Activated CD4-positive, alpha-beta T cell treated with anti-CD3 and anti-CD28 coated beads for 48 hours (primary cell): ENCODE measurements at regions not wholly inside any gene's neighbourhood (a gene's known extent, or its start where the extent isn't known, plus 50 kb on each side); places are given as distances from the start of the nearest gene placed in this dataset.

Experiments
- DNase-seq: peaks from one replicate; pipeline ENCODE4 v3.0.0-alpha.2; 2020

DNA sequence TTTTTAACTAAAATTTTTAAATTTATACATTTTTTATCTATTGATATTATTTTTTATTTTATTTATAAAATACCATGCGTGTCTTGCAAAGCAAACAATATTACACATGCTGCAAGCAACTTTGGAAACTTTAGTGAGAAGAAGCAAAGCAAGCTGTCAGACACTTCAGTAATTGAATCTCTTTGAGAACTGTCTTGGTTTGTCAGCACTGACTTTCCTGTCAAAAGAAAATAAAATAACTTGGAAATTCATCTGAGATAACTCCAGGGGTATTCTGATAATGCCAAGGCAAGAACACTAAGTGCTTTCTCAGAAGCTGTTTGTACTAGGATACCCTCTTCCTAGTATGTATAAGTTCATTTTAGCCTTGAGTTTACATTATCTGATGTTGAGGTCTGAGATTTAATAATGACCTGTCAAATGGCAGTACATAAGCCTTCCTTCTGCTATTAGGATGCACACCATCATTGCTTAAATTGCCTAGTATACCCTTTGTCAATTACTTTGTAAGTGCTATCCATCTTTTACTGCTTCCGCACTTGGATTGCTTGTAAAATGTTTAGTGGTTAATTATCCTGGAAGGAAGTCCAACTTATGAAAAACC lies 624.2 kb upstream of the AGA start:
- no peak for DNase-seq

DNA sequence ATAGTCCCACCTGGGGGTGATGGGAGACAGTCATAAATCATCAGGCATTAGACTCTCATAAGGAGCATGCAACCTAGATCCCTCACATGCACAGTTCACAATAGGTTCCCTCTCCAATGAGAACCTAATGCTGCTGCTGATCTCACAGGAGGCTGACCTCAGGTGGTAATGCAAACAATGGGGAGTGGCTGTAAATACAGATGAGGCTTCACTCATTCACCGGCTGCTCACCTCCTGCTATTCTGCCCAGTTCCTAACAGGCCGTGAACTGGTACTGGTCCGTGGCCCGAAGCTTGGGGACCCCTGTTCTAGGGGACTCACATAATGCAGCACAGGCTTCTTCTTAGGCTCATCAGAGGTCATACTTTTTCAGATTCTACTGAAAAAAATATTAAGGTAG lies 625.9 kb upstream of the AGA start:
- no peak for DNase-seq

DNA sequence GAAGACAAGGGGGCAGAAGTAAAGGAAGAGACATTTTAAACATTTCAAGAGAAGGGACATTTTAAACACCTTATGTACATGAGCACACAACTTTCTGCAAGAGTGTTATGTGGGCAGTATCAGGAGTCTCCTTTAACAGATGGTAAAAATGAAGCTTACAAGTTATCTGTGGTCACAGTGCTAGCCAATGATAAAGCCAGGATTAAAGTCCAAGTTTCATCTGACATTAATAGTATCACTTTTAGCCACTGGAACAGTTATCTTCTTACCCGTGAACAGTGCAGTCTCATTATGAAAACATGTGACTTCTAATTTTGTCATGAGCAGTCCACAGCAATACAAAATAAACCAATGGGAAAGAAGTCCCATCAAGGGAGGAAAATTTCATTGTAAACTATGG lies 627.9 kb upstream of the AGA start:
- DNase-seq, result no peak

DNA sequence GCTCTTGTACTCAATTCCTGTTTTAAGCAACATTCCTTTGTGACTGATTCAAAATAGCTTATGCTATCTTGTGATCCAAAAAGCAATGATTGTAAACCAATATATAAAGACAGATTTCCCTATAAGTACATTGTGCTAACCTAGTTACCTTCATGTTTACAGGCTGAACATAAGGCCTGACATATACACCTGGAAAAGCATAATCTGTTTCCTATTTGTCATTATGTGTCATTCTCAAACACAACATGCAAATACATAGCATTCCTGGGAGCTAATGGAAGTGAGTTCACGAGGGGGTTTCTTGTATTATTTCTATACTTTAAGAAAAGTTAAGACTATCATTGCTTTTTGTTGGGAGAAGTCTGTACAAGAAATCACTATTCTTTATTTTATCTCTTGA lies 638.1 kb upstream of the AGA start:
- no peak for DNase-seq

DNA sequence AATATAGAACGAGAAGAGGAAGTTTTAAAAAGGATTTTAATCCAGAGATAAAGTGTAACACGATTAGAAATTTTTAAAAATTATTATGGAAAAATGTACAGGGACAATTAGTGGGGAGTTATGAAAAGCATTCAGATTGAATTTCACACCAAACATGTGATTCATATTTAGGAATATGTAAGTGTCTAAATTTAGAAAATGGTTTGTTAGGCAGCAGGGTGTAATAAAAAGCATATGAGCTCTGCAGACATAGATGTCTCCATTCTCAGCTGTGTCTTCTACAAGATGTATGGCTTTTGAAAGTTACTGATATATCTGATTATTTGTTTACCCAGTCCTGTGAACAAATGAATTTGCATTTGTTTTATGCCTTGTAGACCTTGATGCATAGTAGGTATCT lies 638.9 kb upstream of the AGA start:
- no peak for DNase-seq

DNA sequence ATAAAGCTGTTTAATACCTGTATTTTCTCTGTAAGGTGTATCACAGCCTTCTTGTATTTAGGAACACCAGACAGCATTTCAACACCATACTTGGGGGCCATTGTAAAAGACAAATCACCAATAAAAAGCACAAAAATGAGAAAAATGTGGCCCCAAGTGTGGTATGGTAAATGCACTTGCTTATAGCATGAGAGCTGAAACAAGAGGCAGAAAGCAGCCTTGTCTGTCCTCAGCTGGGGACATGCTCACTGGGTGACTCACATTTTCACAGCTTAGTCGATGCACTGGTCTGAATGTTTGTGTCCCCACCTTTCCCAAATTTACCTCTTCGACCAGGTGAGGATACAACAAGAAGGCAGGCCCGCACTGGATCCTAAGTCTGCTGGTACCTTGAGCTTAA lies 639.7 kb upstream of the AGA start:
- no peak for DNase-seq

DNA sequence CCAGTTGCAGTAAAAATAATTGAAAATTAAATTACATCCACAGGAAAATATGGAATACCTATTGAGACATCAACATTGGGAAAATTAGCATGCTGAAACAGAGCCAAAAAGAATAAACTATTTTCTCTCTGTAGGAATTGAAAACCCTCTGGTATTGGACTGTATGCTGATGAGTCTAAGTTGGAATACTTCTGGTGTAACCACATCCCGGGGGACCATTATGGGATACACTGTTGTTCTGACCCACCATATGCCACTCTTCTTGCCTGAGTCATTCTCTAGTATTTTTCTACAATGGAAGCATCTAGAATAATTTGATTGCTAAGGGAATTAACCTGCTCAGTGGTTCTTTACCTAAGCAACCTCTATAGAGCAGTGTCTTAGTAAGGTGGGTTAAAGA lies 640.7 kb upstream of the AGA start:
- no peak for DNase-seq

DNA sequence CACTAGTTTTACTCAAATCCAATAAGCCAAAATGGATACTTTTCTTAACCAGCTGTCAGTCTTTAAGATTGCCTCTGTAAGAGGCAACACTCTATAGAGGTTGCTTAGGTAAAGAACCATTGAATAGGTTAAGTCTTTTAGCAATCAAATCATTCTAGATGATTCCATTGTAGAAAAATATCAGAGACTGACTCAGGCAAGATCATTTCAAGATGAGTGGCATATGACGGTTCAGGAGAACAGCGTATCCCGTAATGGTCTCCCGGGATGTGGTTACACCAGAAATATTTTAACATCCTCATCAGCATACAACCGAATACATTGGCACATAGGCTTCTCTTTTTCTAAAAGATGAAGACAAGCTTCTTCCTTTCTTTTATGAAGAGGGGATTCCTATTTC lies 641.7 kb upstream of the AGA start:
- no peak for DNase-seq

DNA sequence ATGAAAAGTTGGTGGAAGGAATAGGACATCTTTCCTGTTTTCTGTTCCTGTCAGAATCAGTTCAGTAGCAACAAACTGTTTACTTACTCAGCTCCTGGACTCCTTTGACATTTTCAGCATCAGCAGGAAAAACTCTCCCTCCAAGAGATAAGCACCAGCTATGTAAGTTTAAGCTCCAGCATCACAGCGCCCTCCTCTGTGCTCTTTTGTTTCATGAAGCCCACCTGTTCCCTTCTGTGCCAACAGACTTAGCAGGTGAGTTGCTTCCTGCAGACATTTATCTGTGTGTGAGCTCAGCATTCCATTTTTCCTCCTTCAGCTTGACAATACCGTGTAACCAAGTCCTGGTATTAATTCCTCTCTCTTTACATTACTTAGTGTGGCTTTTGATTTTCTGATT lies 644.1 kb upstream of the AGA start:
- no peak for DNase-seq

DNA sequence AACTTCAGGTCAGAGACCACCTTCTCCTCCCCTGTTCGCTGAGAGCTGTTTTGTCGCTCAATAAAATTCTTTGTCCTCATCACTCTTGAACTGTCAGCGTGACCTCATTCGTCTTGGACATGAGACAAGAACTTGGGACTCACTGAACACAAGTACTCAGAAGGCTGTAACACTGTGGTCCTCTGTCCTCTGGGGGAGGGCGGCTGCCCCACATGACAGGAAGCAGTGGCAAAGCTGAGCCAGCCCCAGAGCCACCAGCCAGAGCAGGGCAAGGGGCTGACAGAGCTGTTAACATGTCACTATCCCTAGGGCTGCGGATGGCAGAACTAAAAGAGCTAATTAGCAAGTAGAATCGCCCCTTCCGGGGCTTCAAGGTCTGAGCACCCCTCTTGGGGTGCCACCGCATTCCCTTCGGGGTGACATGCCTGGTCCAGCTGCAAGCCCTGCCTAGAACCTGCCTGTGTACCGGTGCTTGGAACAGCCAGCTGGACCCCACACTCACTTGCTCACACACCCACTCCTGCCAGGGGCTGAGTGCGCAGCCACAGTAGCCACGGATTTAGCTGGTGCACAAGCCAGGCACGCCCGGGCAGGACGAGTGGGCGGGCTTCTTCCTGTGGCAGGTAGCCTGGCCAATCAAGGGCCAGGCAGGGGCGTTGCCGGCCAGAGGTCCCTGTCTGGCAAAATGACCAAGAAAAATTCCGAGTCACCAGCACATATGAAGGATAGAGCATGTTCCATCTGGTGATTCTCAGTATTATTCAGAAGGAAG lies 648.6 kb upstream of the AGA start:
- DNase-seq, result no peak

DNA sequence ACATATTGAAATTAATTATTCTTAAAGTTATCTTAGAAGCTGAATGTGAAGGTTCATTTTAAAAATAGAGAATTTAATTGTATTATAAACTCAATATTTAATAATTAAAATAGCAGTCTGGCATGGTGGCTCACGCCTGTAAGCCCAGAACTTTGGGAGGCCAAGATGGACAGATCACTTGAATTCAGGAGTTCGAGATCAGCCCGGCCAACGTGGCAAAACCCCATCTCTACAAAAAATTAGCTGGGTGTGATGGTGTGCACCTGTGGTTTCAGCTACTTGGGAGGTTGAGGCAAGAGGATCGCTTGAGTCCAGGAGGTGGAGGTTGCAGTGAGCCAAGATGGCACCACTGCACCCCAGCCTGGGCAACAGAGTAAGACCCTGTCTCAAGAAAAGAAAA lies 659.9 kb upstream of the AGA start:
- DNase-seq, result no peak

DNA sequence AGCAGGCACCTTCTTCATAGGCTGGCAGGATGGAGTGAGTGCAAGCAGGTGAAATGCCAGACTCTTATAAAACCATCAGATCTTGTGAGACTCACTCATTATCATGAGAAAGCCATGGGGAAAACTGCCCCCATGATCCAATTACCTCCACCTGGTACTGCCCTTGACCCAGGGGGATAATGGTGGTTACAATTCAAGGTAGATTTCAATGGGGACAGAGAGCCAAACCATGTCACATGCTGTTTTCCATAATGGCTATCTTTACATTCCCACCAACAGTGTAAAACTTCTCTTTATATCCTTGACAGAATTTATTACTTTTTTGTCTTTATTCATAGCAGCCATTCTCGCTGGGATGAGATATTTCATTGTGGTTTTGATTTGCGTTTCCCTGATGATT lies 663.0 kb upstream of the AGA start:
- no peak for DNase-seq

DNA sequence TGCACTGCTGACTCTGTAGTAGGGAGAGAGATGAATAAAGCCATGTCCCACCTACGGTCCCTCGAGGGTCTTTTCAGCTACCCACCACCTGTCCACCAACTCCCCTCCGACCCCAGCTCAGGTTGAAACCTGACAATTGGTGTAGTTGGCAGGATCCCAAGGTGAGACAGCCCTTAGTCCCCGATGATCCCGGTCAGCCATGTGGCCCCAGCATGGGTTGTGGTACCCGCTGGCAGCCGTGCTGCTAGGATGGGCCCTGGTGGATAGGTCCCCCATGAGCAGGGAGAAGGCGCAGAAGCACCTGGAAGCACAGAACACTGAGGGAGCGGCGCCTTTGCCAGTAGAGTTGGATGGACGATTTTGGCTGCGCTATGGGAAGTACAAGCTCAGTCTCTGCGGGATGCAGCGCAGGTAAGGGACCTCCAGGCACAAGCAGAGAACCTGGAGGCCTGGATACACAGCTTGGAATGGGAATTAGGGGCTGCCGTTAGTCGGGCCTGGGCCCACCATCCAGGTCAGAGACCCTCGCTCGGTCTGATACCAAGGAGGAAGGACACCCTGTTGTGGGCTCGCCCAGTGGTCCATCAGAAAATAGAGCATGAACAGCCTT lies 694.6 kb upstream of the AGA start:
- no peak for DNase-seq

DNA sequence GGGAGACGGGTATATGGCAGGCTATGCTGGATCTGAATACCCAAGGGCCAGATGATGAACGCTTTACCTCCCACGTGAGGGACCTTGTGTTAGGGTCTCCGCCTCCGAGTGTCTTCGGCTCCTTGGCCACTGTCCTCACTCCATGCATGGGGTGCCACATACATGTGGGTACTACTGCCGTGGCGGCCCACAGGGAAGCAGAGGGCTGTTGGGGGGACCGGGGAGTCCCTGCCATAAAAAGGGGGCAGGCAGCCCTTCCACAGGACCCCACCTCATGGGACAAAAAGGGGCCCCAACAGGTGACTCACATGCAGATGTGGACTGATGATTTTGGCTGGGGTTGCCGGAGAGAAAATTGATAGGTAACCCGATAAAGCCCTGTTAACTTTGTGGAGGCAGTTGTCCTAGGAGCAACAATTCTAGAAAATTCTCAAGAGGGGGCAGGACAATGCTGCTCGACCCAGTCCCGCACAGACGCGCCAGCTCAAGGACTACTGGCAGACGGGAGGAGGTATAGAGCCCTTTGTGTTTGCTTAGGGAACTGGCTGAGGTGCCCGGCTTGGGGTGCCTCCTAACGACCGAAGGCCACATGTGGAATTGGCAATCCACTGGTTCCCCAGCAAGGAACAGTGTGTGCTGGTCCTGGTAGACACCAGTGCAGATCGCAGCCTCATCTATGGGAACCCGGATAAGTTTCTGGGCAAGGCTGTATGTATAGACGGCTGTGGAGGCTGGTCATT lies 695.7 kb upstream of the AGA start:
- DNase-seq, result no peak

DNA sequence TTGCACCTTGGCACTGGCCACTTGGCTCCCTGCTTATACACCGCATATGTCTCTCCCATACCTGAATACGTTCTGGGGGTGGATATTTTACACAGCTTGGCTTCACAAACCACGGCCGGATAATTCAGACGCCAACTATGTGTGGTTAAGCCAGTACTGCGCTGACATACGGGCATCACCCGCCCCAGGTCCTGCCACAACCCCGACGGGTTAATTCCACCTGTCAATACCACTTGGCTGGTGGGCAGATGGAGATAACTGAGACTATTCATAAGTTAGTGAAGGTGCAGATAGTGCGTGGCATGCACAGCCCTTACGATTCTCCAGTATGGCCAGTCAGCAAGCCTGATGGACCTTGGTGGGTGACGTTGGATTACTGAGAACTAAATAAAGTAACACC lies 696.3 kb upstream of the AGA start:
- DNase-seq, result no peak

DNA sequence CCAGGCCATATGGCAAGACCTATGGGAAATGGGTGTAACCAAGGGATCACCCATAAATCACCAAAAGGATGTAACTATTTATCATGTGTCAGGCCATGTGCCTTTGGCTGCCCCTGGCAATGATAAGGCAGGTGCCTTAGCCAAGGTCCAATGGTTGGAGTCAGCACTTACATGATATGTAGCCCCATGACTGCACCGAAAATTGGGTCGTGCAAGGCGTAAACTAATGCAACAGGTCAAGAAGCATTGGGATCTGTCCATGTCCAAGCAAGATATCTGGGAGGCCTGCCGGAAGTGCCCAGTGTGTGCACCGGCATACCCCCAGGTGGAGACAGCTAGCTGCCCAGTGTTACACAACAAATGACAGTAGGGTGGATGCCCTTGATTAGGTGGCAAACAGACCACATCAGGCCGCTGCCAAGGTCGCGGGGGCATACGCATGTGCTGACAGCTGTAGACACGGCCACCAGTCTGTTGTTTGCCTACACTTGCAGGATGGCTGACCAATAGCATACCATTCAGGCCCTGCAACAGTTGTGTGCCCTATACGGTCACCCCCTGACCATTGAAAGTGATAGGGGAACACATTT lies 698.2 kb upstream of the AGA start:
- no peak for DNase-seq

DNA sequence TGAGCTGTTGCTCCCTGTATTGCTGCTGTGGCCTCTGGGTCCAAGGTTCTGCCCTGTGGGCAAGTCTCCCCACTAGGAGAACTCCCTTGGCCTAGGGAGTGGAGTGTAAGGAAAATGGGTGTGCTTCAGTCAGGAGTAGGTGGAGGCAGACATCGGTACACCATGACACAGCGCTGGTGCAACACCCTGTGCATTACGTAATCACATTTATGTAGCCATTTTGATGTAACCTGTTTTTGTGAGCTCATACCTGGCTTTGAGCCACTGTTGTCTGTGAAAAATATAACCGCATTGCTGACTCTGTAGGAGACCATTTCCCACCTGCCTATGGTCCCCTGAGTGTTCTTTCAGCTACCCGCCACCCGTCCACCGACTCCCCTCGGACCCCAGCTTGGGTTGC lies 700.5 kb upstream of the AGA start:
- DNase-seq, result no peak

DNA sequence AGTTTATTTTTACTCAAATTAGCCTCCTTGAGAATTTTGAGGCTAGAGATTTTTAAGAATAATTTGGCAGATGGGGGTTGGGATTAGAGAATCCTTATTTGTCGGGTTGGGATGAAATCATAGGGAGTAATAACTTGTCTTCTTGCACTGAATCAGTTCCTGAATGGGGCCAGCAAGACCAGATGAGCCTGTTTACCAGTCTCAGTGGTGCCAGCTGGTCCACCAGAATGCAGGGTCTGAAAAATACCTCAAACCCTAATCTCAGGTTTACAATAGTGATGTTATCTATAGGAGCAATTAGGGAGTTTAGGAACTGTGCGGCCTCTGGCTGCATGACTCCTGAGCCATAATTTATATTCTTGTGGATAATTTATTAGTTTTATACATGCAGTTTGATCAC lies 705.9 kb upstream of the AGA start:
- DNase-seq, result no peak

DNA sequence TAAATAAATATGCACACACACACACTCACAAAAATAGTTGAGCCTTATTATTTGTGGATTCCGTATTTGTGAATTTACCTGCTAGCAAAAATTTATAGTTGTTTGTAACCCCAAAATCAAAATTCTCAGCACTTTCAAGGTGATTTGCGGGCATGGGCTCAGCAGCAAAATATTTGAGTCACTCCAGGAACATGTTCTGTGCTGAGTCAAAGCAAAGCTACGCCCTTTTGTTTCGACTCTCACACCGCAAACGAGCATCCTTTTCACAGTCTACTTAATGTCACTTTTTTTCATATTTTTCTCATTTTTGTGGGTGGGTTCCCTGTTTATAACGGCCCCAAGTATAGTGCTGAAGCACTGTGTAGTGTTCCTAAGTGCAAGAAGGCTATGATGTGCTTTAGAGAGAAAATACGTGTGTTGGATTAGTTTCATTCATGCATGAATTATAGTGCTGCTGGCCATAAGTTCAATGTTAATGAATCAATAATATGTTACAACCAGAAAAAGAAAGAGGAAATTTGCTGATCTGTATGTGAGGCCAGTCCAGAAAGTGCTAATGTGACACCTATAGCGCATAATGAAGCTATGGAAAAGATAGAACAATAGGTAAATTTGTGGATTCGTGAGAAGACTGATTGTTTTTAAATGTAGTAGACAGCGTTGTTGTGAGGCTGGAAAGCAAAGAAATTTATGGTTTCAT lies 723.2 kb upstream of the AGA start:
- no peak for DNase-seq

DNA sequence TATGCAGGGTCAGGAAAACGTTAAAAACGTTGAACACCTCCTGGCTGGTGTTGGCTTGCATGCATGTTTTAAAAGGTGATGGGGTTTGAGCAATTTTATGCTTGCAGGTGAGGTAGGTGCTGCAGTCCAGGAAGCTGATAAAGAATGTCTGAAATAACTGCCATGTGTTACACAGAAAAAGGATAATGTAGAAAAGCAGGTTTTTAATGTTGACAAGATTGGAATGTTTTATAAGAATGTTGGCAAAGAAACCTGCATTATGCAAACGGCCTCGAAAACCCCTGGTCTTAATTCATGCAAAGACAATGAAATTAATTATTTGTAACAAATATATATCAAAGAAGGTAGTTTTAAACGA lies 723.7 kb upstream of the AGA start:
- DNase-seq, result no peak

DNA sequence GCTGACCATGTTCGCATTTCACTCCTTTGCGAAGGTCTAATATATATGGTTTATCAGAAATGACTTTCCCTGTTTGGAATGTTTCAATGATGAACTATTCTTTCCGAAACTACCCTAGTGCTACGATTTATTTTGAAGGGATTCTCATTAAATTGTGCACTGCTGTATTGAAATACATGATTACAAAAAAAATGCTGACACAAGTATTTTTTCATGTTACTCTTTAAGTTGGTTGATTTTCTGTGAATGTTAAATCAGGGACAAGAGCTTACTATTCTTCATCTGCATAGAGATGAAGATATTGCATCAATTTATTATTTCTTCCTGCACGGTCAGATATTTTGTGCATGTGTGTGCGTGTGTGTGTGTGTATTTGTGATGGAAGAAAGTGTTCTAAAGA lies 731.5 kb upstream of the AGA start:
- no peak for DNase-seq

DNA sequence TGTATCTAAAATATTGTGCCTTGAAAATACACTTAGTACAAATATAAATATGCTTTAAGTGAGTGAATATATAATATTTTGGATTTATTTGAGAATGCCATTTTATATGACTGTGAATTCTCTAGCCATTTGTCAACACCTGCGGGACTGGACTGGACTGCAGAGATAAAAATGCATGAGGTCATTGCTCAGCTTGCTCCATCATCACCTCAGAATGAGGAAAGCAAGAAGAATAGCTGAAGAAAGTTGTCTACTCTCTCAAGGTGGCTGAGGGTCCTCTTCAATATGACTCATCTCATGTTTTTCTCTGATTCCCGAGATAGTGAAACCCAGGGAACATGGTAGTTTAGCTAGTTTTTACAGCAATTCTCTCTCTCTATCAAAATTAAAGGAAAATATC lies 732.5 kb upstream of the AGA start:
- DNase-seq, result no peak

DNA sequence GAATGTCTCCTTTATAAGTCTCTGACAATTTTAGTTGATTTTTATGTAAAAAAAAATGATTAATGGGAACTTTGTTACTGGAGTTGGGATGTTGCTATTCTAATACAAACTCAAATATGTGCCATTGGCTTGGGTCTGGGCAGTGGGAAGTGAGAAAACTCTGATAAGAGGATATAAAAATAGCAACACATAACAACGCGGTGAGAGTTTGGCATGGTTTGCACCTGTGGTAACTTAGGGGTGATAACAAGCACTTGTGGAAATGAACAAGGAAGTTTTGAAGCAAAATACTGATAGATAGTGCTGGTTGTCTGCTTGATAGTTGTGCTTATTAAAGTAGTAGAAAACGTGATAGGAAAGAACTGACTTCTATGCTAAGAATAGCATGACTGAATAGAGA lies 743.3 kb upstream of the AGA start:
- DNase-seq, result no peak
